Uterus (tissue), 3 donors: ENCODE measurements at regions not wholly inside any gene's neighbourhood (a gene's known extent, or its start where the extent isn't known, plus 50 kb on each side); places are given as distances from the start of the nearest gene placed in this dataset.
A peak's percentile ranks its signal among the peaks of the same experiment; 100 is the strongest.

Source experiments
- DNase-seq, 2 donors: peaks; one replicate each; pipeline ENCODE4 v3.0.0-alpha.2; 2019 to 2020
- H3K27ac ChIP-seq, 2 donors: fragments of 200-600 bp; sonication (generic); 1 replicate in 1 of 2; 2 replicates in 1 of 2; pipeline ENCODE4 v1.5.1; 2016 to 2018
- H3K27me3 ChIP-seq, 2 donors: fragments of 200-600 bp; sonication (generic); one replicate each; pipeline ENCODE4 v1.5.1; 2018 to 2019; ENCODE audit warnings: control low read depth in 1 of 2
- H3K36me3 ChIP-seq, 2 donors: fragments of 200-600 bp; sonication (generic); one replicate each; pipeline ENCODE4 v1.5.1; 2019; ENCODE audit warnings: control low read depth in 1 of 2
- H3K4me1 ChIP-seq, 2 donors: fragments of 200-600 bp; sonication (generic); one replicate each; pipeline ENCODE4 v1.5.1; 2018 to 2019; ENCODE audit warnings: control low read depth in 1 of 2
- H3K4me3 ChIP-seq, 2 donors: fragments of 200-600 bp; sonication (generic); 1 replicate in 1 of 2; 2 replicates in 1 of 2; pipeline ENCODE4 v1.5.1; 2018 to 2019; ENCODE audit warnings: mild to moderate bottlenecking in 1 of 2
- H3K9me3 ChIP-seq, 2 donors: fragments of 200-600 bp; sonication (generic); one replicate each; pipeline ENCODE4 v1.5.1; 2019; ENCODE audit warnings: control low read depth in 1 of 2
- CTCF ChIP-seq, 4 experiments: fragments of 200-600 bp in 2 of 4; fragments of 450-650 bp in 2 of 4; sonication (generic) in 2 of 4; IDR thresholded peaks; one replicate each; pipeline ENCODE4 v1.5.1; 2016 to 2019; ENCODE audit warnings: antibody characterized with exemption in 4 of 4, mild to moderate bottlenecking in 2 of 4, moderate library complexity in 1 of 4
- POLR2A ChIP-seq, 2 donors: fragments of 450-650 bp; IDR thresholded peaks; one replicate each; pipeline ENCODE4 v1.6.1; 2016; ENCODE audit warnings: antibody characterized with exemption in 2 of 2, mild to moderate bottlenecking in 1 of 2, moderate library complexity in 1 of 2
- intact Hi-C: fragments of 100-400 bp; cut with DNase I; formaldehyde crosslinking; loops from one replicate; pipeline ENCODE4 v1.15.1; 2023; ENCODE audit warnings: low total_unique reads
- donor health status: DM: yes; HTN: yes; CAD: no.

- Histone ChIP-seq H3K4me1 (no peaks in the 10 kb centered on the region), H3K4me3 (no peak overlapping the region), H3K36me3 (no peaks in the 10 kb centered on the region), H3K9me3 (no peaks in the 10 kb centered on the region), H3K27me3 (no peaks in the 10 kb centered on the region), H3K27ac (no peak overlapping the region)
- no peak for DNase-seq
- intact Hi-C loops: no loop called here
- TF ChIP-seq POLR2A (IDR thresholded peaks at IDR 0.05): no peak
- no peak for TF ChIP-seq CTCF (IDR thresholded peaks at IDR 0.05)
These were observed 104.4 kb upstream of the DIO2 start for GRCh38 chr14:80315681-80316080.

GRCh38 chr14:80313806-80314205 lies 102.5 kb upstream of the DIO2 start:
- no peak overlapping the region for H3K4me3 ChIP-seq
- no peak for TF ChIP-seq CTCF (IDR thresholded peaks at IDR 0.05)
- no peak for TF ChIP-seq POLR2A (IDR thresholded peaks at IDR 0.05)
- no peak for DNase-seq
- no peaks in the 10 kb centered on the region for H3K36me3 ChIP-seq
- no peaks in the 10 kb centered on the region for H3K9me3 ChIP-seq
- H3K4me1 ChIP-seq: no peaks in the 10 kb centered on the region
- H3K27me3 ChIP-seq: no peaks in the 10 kb centered on the region
- intact Hi-C loops: no loop called here
- no peak overlapping the region for H3K27ac ChIP-seq

- DNase-seq: no peak
- no peaks in the 10 kb centered on the region for H3K36me3 ChIP-seq
- no peak overlapping the region for H3K27ac ChIP-seq
- no peaks in the 10 kb centered on the region for H3K27me3 ChIP-seq
- no peak for TF ChIP-seq POLR2A (IDR thresholded peaks at IDR 0.05)
- no peak for TF ChIP-seq CTCF (IDR thresholded peaks at IDR 0.05)
- H3K9me3 ChIP-seq: no peaks in the 10 kb centered on the region
- intact Hi-C loops: no loop called here
- H3K4me3 ChIP-seq: no peak overlapping the region
- no peaks in the 10 kb centered on the region for H3K4me1 ChIP-seq
These were observed 99.8 kb upstream of the DIO2 start for GRCh38 chr14:80310938-80311750.

- no peaks in the 10 kb centered on the region for H3K9me3 ChIP-seq
- H3K27me3 ChIP-seq: no peaks in the 10 kb centered on the region
- TF ChIP-seq CTCF (IDR thresholded peaks at IDR 0.05): no peak
- no peak for TF ChIP-seq POLR2A (IDR thresholded peaks at IDR 0.05)
- no peaks in the 10 kb centered on the region for H3K4me1 ChIP-seq
- no peak overlapping the region for H3K27ac ChIP-seq
- DNase-seq: peak in 1 of 2 donors; percentile 15
- H3K4me3 ChIP-seq: no peak overlapping the region
- H3K36me3 ChIP-seq: no peaks in the 10 kb centered on the region
- intact Hi-C loops: no loop called here
These were observed 92.9 kb upstream of the DIO2 start for GRCh38 chr14:80304125-80304766.

GRCh38 chr14:80300351-80300750 lies 89.0 kb upstream of the DIO2 start:
- DNase-seq: no peak
- Histone ChIP-seq H3K9me3 (no peaks in the 10 kb centered on the region), H3K27me3 (no peaks in the 10 kb centered on the region), H3K4me1 (no peaks in the 10 kb centered on the region), H3K36me3 (no peaks in the 10 kb centered on the region), H3K27ac (no peak overlapping the region), H3K4me3 (no peak overlapping the region)
- no peak for TF ChIP-seq POLR2A (IDR thresholded peaks at IDR 0.05)
- TF ChIP-seq CTCF (IDR thresholded peaks at IDR 0.05): no peak
- intact Hi-C loops: no loop called here
